Loucy (cell line): ENCODE measurements at regions not wholly inside any gene's neighbourhood (a gene's known extent, or its start where the extent isn't known, plus 50 kb on each side); places are given as distances from the start of the nearest gene placed in this dataset.
"Not testable (repeated sequence)": the region's sequence is repeated elsewhere in the genome, so short reads cannot be mapped to it uniquely, and the experiment has no call there.

Experiments used
- H2AFZ ChIP-seq: fragments of 200-600 bp; sonication (generic); 2 replicates; pipeline ENCODE4 v1.6.0; 2016; ENCODE audit warnings: antibody characterized with exemption, mild to moderate bottlenecking, low read length, moderate library complexity
- H3F3A ChIP-seq: fragments of 200-600 bp; 2 replicates; pipeline ENCODE4 v1.6.0; 2016; ENCODE audit warnings: antibody characterized with exemption, low read depth, mild to moderate bottlenecking
- H3K27me3 ChIP-seq: fragments of 200-600 bp; sonication (generic); 2 replicates; pipeline ENCODE4 v1.6.1; 2014; ENCODE audit warnings: low read length, mild to moderate bottlenecking; ENCODE audit not compliant: insufficient read depth, poor library complexity, severe bottlenecking
- H3K36me3 ChIP-seq: fragments of 200-600 bp; sonication (generic); 2 replicates; pipeline ENCODE4 v1.6.1; 2016; ENCODE audit warnings: low read length; ENCODE audit not compliant: insufficient read depth
- H3K4me1 ChIP-seq: fragments of 200-600 bp; sonication (generic); 2 replicates; pipeline ENCODE4 v1.5.1; 2014; ENCODE audit warnings: low read length, mild to moderate bottlenecking; ENCODE audit not compliant: insufficient read depth, poor library complexity, severe bottlenecking
- H3K4me2 ChIP-seq: fragments of 200-600 bp; sonication (generic); 2 replicates; pipeline ENCODE4 v1.6.0; 2014; ENCODE audit warnings: antibody characterized with exemption, low read length, low read depth, mild to moderate bottlenecking; ENCODE audit not compliant: poor library complexity, severe bottlenecking
- H3K4me3 ChIP-seq: fragments of 200-600 bp; sonication (generic); 2 replicates; pipeline ENCODE4 v1.5.1; 2014; ENCODE audit warnings: low read length, mild to moderate bottlenecking, mixed read lengths; ENCODE audit not compliant: poor library complexity, severe bottlenecking
- H3K79me2 ChIP-seq: fragments of 200-600 bp; sonication (generic); 2 replicates; pipeline ENCODE4 v1.6.1; 2014; ENCODE audit warnings: low read length; ENCODE audit not compliant: insufficient read depth
- H3K9ac ChIP-seq: fragments of 200-600 bp; sonication (generic); 2 replicates; pipeline ENCODE4 v1.6.0; 2014; ENCODE audit warnings: mild to moderate bottlenecking, low read depth, low read length, moderate library complexity; ENCODE audit not compliant: poor library complexity, severe bottlenecking
- H3K9me2 ChIP-seq: fragments of 200-600 bp; sonication (generic); replicated peaks from 2 replicates; pipeline ENCODE4 v1.6.1; 2016; ENCODE audit warnings: low read depth, low read length, mixed read lengths
- H3K9me3 ChIP-seq: fragments of 200-600 bp; sonication (generic); 2 replicates; pipeline ENCODE4 v1.6.1; 2014; ENCODE audit warnings: mild to moderate bottlenecking, antibody characterized with exemption, low read length, low read depth; ENCODE audit not compliant: insufficient read depth
- H4K20me1 ChIP-seq: fragments of 200-600 bp; sonication (generic); 2 replicates; pipeline ENCODE4 v1.6.0; 2014; ENCODE audit warnings: antibody characterized with exemption, low read length, mild to moderate bottlenecking; ENCODE audit not compliant: insufficient read depth, poor library complexity, severe bottlenecking
- EZH2phosphoT487 ChIP-seq: fragments of 200-600 bp; IDR thresholded peaks from 2 replicates; pipeline ENCODE4 v1.6.1; 2018; ENCODE audit warnings: antibody characterized with exemption, mild to moderate bottlenecking, moderate library complexity, borderline replicate concordance
- TF ChIP-seq, protein P1 (sequence below): fragments of 200-600 bp; sonication (generic); conservative IDR thresholded peaks from 2 replicates; pipeline ENCODE4 v1.5.1; 2014; ENCODE audit warnings: mild to moderate bottlenecking, antibody characterized with exemption, low read length

DNA sequence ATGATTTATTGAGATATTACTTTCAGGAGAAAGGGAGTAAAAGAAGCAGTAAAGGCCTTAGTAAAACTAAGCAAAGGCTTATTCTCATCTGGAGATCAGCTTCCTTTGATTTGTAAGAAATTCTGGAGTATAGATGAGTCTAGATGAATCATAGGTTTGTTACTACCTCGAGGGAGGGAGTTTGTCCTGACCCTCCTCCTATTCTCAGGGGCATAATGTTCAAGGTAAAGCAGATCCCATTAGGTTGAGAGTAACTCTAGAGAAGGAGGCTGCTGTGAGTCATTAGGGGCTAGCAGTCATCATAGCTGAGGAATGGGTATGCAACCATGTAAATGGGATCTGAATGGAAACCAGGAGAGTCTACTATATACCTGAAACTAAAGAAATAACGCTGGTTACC, 155.5 kb upstream of the MOCS2 start:
- no peaks in the 10 kb centered on the region for H4K20me1 ChIP-seq
- H3K9me2 ChIP-seq, result no peaks in the 10 kb centered on the region
- H3F3A ChIP-seq, result no peaks in the 10 kb centered on the region
- H3K4me2 ChIP-seq, result no peak overlapping the region
- no peak overlapping the region for H3K4me3 ChIP-seq
- no peaks in the 10 kb centered on the region for H3K9me3 ChIP-seq
- H3K9ac ChIP-seq, result no peak overlapping the region
- no peaks in the 10 kb centered on the region for H3K27me3 ChIP-seq
- H3K36me3 ChIP-seq, result no peaks in the 10 kb centered on the region
- H3K4me1 ChIP-seq, result no peaks in the 10 kb centered on the region
- TF ChIP-seq, protein P1, sequence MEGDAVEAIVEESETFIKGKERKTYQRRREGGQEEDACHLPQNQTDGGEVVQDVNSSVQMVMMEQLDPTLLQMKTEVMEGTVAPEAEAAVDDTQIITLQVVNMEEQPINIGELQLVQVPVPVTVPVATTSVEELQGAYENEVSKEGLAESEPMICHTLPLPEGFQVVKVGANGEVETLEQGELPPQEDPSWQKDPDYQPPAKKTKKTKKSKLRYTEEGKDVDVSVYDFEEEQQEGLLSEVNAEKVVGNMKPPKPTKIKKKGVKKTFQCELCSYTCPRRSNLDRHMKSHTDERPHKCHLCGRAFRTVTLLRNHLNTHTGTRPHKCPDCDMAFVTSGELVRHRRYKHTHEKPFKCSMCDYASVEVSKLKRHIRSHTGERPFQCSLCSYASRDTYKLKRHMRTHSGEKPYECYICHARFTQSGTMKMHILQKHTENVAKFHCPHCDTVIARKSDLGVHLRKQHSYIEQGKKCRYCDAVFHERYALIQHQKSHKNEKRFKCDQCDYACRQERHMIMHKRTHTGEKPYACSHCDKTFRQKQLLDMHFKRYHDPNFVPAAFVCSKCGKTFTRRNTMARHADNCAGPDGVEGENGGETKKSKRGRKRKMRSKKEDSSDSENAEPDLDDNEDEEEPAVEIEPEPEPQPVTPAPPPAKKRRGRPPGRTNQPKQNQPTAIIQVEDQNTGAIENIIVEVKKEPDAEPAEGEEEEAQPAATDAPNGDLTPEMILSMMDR, result no peak
- no peak for TF ChIP-seq EZH2phosphoT487
- H3K79me2 ChIP-seq, result no peaks in the 10 kb centered on the region
- H2AFZ ChIP-seq, result no peak overlapping the region

DNA sequence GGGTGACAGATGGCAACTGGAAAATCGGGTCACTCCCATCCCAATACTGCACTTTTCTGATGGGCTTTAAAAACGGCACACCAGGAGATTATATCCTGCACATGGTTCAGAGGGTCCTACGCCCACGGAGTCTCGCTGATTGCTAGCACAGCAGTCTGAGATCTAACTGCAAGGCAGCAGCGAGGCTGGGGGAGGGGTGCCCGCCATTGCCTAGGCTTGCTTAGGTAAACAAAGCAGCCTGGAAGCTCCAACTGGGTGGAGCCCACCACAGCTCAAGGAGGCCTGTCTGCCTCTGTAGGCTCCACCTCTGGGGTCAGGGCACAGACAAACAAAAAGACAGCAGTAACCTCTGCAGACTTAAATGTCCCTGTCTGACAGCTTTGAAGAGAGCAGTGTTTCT, 158.7 kb upstream of the MOCS2 start:
- not testable (repeated sequence) for H3K4me3 ChIP-seq, H3K9me3 ChIP-seq, H3F3A ChIP-seq, H3K4me2 ChIP-seq, H3K36me3 ChIP-seq, H3K9ac ChIP-seq, H4K20me1 ChIP-seq, H3K27me3 ChIP-seq, H2AFZ ChIP-seq, H3K79me2 ChIP-seq, H3K4me1 ChIP-seq, H3K9me2 ChIP-seq

DNA sequence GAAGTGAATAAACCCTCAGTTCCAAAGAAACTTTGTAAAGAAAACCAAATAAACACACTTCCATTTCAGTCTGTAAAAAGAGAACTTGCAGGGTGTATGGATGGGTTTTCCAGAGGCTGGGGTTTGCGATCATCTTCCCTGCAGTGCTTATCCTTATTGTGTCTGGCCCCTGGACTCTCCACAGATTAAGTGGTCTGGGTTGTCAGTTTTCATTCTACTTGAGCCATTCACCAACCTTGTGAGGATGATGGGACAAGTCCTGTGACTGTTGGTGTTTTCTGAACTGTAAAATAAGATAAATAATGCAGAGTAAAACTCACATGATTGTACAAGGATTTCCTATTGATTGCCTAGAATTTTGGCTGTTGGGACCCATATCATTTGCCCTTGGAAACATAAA, 166.1 kb upstream of the MOCS2 start:
- Histone ChIP-seq H3K9me3 (no peaks in the 10 kb centered on the region), H3K36me3 (no peaks in the 10 kb centered on the region), H3K9ac (no peak overlapping the region), H3K9me2 (no peaks in the 10 kb centered on the region), H3K4me1 (no peaks in the 10 kb centered on the region), H3K27me3 (no peaks in the 10 kb centered on the region), H3K79me2 (no peaks in the 10 kb centered on the region), H3K4me2 (no peak overlapping the region), H3F3A (no peaks in the 10 kb centered on the region), H2AFZ (no peak overlapping the region), H4K20me1 (no peaks in the 10 kb centered on the region), H3K4me3 (no peak overlapping the region)
- TF ChIP-seq, protein P1, result no peak
- no peak for TF ChIP-seq EZH2phosphoT487

DNA sequence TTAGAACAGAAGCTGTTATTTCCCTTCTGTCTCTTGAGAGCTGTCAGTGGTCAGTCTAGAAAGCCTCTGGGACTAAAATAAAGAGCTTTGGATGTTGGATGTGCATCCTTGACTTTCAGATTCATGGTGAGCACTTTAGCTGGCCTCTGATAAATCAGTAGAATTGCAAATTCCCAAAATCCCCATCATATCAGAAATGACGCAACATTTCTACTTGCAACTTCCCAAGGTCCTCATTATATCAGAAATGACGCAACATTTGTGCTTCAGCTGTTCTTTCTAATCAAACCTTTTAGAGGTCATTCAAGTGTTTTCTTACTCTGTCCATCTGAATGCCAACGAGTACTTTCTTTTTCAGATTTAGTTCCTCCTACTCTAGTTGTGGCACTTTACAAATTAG, 167.3 kb upstream of the MOCS2 start:
- Histone ChIP-seq H3K9ac (no peak overlapping the region), H3K79me2 (no peaks in the 10 kb centered on the region), H3K9me2 (no peaks in the 10 kb centered on the region), H3K36me3 (no peaks in the 10 kb centered on the region), H3K27me3 (no peaks in the 10 kb centered on the region), H4K20me1 (no peaks in the 10 kb centered on the region), H3K9me3 (no peaks in the 10 kb centered on the region), H3K4me3 (no peak overlapping the region), H3K4me2 (no peak overlapping the region), H3F3A (no peaks in the 10 kb centered on the region), H2AFZ (no peak overlapping the region), H3K4me1 (no peaks in the 10 kb centered on the region)
- no peak for TF ChIP-seq EZH2phosphoT487
- TF ChIP-seq, protein P1, result no peak
